Stimulated activated CD8-positive, alpha-beta memory T cell treated with anti-CD3 and anti-CD28 coated beads, Interleukin-4, amount 100 ng/mL, for 24 hours (primary cell): ENCODE measurements at regions not wholly inside any gene's neighbourhood (a gene's known extent, or its start where the extent isn't known, plus 50 kb on each side); places are given as distances from the start of the nearest gene placed in this dataset.

ENCODE experiments used
- DNase-seq: peaks from one replicate; pipeline ENCODE4 v3.0.0-alpha.2; 2020; ENCODE audit warnings: low read depth

- DNase-seq = no peak
Measured at GRCh38 chr18:78625847-78626246, 353.8 kb upstream of the SALL3 start.

- no peak for DNase-seq
Measured at GRCh38 chr18:78627551-78628346, 351.9 kb upstream of the SALL3 start.

GRCh38 chr18:78629426-78629825 lies 350.2 kb upstream of the SALL3 start:
- DNase-seq = no peak

GRCh38 chr18:78630356-78630755 lies 349.3 kb upstream of the SALL3 start:
- no peak for DNase-seq

GRCh38 chr18:78630981-78631510 lies 348.6 kb upstream of the SALL3 start:
- no peak for DNase-seq

- DNase-seq = no peak
Measured at GRCh38 chr18:78632111-78632541, 347.5 kb upstream of the SALL3 start.

GRCh38 chr18:78634061-78634696 lies 345.4 kb upstream of the SALL3 start:
- no peak for DNase-seq

- no peak for DNase-seq
Measured at GRCh38 chr18:78635093-78635800, 344.4 kb upstream of the SALL3 start.

- DNase-seq = no peak
Measured at GRCh38 chr18:78636260-78636659, 343.4 kb upstream of the SALL3 start.

GRCh38 chr18:78637442-78638402 lies 341.9 kb upstream of the SALL3 start:
- no peak for DNase-seq

- DNase-seq = no peak
Measured at GRCh38 chr18:78639006-78639950, 340.3 kb upstream of the SALL3 start.

- no peak for DNase-seq
Measured at GRCh38 chr18:78640246-78640995, 339.2 kb upstream of the SALL3 start.

- no peak for DNase-seq
Measured at GRCh38 chr18:78641689-78642231, 337.9 kb upstream of the SALL3 start.

- DNase-seq = no peak
Measured at GRCh38 chr18:78642296-78642951, 337.2 kb upstream of the SALL3 start.

- DNase-seq = no peak
Measured at GRCh38 chr18:78643004-78643403, 336.6 kb upstream of the SALL3 start.

GRCh38 chr18:78643981-78644380 lies 335.6 kb upstream of the SALL3 start:
- DNase-seq = no peak

- DNase-seq = no peak
Measured at GRCh38 chr18:78645216-78645615, 334.4 kb upstream of the SALL3 start.

GRCh38 chr18:78647018-78647417 lies 332.6 kb upstream of the SALL3 start:
- DNase-seq = no peak

GRCh38 chr18:78649421-78649820 lies 330.2 kb upstream of the SALL3 start:
- DNase-seq = no peak
